ENCODE measurements at regions not wholly inside any gene's neighbourhood (a gene's known extent, or its start where the extent isn't known, plus 50 kb on each side); places are given as distances from the start of the nearest gene placed in this dataset.

- Histone ChIP-seq H3K27me3 (ENCODE audit: control insufficient read depth, insufficient read depth, low read length) (no peaks in the 10 kb centered on the region), H3K36me3 (ENCODE audit: control insufficient read depth, insufficient read depth, low read length) (no peaks in the 10 kb centered on the region), H3K27ac (ENCODE audit: low read length) (no peak overlapping the region), H3K4me3 (ENCODE audit: low read length) (no peak overlapping the region), H3K9me3 (ENCODE audit: control insufficient read depth, insufficient read depth, low read length) (no peaks in the 10 kb centered on the region), H3K4me1 (ENCODE audit: control insufficient read depth, insufficient read depth, low read length) (no peaks in the 10 kb centered on the region)
- intact Hi-C loops (cut with micrococcal nuclease), result no loop called here
- 29% methylated on average over 1 of the region's 1 CpG for WGBS (ENCODE audit: insufficient coverage)
- peaks cover 10 to 17% of the 10 kb centered on the region in 2 donors for H3K9me3 Mint-ChIP-seq
- H3K4me1 Mint-ChIP-seq, result no peaks in the 10 kb centered on the region
- H3K36me3 Mint-ChIP-seq, result peaks cover 5% of the 10 kb centered on the region
- ATAC-seq (no peak), DNase-seq (no peak)
- no peaks in the 10 kb centered on the region for H3K27me3 Mint-ChIP-seq (ENCODE audit: low read depth in 2 of 2)
- H3K4me3 Mint-ChIP-seq, result no peak overlapping the region
- no peak for TF ChIP-seq CTCF (IDR thresholded peaks at IDR 0.05)
- H3K27ac Mint-ChIP-seq, result no peak overlapping the region
These were observed 1019.6 kb upstream of the PIK3C3 start for GRCh38 chr18:40935423-40935822.

DNA sequence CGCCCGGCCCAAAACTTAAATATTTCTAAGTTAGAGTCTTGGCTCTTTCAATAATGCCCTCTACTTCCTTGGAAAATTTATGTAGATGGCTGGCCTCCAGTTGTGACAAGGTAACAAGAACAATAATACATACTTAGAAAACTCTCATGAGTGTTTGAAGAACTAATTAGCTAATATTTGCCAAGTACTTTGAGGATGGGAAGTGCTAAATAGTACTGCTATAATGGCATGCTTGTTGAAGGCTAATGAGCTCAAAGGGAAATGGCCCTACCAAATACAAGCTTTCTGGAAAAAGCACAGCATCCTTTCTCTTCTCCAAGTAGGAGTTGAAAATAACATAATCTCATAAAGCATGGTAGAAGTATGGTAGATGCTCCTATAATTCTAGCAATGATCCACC, 1022.2 kb upstream of the PIK3C3 start:
- no peaks in the 10 kb centered on the region for H3K27me3 ChIP-seq (ENCODE audit: control insufficient read depth, insufficient read depth, low read length)
- no peaks in the 10 kb centered on the region for H3K9me3 ChIP-seq (ENCODE audit: control insufficient read depth, insufficient read depth, low read length)
- Mint-ChIP-seq H3K9me3 (peaks cover 6 to 17% of the 10 kb centered on the region in 2 donors), H3K27ac (no peak overlapping the region), H3K27me3 (ENCODE audit: low read depth in 2 of 2) (no peaks in the 10 kb centered on the region), H3K36me3 (peaks cover 5% of the 10 kb centered on the region), H3K4me1 (no peaks in the 10 kb centered on the region), H3K4me3 (no peak overlapping the region)
- no peak for ATAC-seq
- H3K27ac ChIP-seq (ENCODE audit: low read length), result no peak overlapping the region
- no peaks in the 10 kb centered on the region for H3K4me1 ChIP-seq (ENCODE audit: control insufficient read depth, insufficient read depth, low read length)
- 80% methylated on average over 2 of the region's 2 CpGs for WGBS (ENCODE audit: insufficient coverage)
- intact Hi-C loops (cut with micrococcal nuclease), result no loop called here
- H3K36me3 ChIP-seq (ENCODE audit: control insufficient read depth, insufficient read depth, low read length), result no peaks in the 10 kb centered on the region
- no peak overlapping the region for H3K4me3 ChIP-seq (ENCODE audit: low read length)
- no peak for TF ChIP-seq CTCF (IDR thresholded peaks at IDR 0.05)
- DNase-seq, result no peak

GRCh38 chr18:40930211-40930882, 1024.7 kb upstream of the PIK3C3 start:
- Histone ChIP-seq H3K4me3 (ENCODE audit: low read length) (no peak overlapping the region), H3K4me1 (ENCODE audit: control insufficient read depth, insufficient read depth, low read length) (no peaks in the 10 kb centered on the region), H3K27me3 (ENCODE audit: control insufficient read depth, insufficient read depth, low read length) (no peaks in the 10 kb centered on the region), H3K36me3 (ENCODE audit: control insufficient read depth, insufficient read depth, low read length) (no peaks in the 10 kb centered on the region), H3K9me3 (ENCODE audit: control insufficient read depth, insufficient read depth, low read length) (no peaks in the 10 kb centered on the region), H3K27ac (ENCODE audit: low read length) (no peak overlapping the region)
- H3K9me3 Mint-ChIP-seq, result peaks cover 7 to 9% of the 10 kb centered on the region in 2 donors
- H3K36me3 Mint-ChIP-seq, result peaks cover 5% of the 10 kb centered on the region
- no peak for ATAC-seq
- no peaks in the 10 kb centered on the region for H3K27me3 Mint-ChIP-seq (ENCODE audit: low read depth in 2 of 2)
- no peak overlapping the region for H3K27ac Mint-ChIP-seq
- TF ChIP-seq CTCF (IDR thresholded peaks at IDR 0.05), result no peak
- intact Hi-C loops (cut with micrococcal nuclease), result no loop called here
- H3K4me3 Mint-ChIP-seq, result no peak overlapping the region
- no peak for DNase-seq
- no peaks in the 10 kb centered on the region for H3K4me1 Mint-ChIP-seq
- 92% methylated on average over 3 of the region's 5 CpGs for WGBS (ENCODE audit: insufficient coverage)

DNA sequence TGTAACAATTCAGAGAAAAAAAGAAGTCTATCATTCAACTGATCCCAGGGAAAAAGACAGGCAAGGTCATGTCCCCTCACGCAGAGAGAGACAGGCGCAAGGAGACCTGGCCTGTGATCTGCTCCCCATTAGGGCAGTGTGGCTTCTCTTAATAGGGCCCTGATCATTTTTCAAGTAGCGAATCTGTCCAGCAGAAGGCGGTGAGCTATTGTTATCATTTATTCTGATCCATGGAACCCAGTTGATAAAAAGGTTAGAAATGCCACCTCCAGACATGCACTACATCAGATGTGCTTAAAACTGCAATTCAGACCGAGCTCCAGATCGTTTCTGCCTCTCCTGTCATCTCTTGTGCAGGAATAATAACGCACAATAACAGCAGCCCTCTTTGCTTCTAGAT, 1025.6 kb upstream of the PIK3C3 start:
- Histone ChIP-seq H3K27ac (ENCODE audit: low read length) (no peak overlapping the region), H3K4me1 (ENCODE audit: control insufficient read depth, insufficient read depth, low read length) (no peaks in the 10 kb centered on the region), H3K9me3 (ENCODE audit: control insufficient read depth, insufficient read depth, low read length) (no peaks in the 10 kb centered on the region), H3K36me3 (ENCODE audit: control insufficient read depth, insufficient read depth, low read length) (no peaks in the 10 kb centered on the region), H3K4me3 (ENCODE audit: low read length) (no peak overlapping the region), H3K27me3 (ENCODE audit: control insufficient read depth, insufficient read depth, low read length) (no peaks in the 10 kb centered on the region)
- no peak for DNase-seq
- no peaks in the 10 kb centered on the region for H3K36me3 Mint-ChIP-seq
- H3K9me3 Mint-ChIP-seq, result peaks cover 7 to 11% of the 10 kb centered on the region in 2 donors
- ATAC-seq, result no peak
- no peaks in the 10 kb centered on the region for H3K4me1 Mint-ChIP-seq
- WGBS (ENCODE audit: insufficient coverage), result 88% methylated on average over 6 of the region's 7 CpGs
- no peak for TF ChIP-seq CTCF (IDR thresholded peaks at IDR 0.05)
- no peak overlapping the region for H3K4me3 Mint-ChIP-seq
- no peak overlapping the region for H3K27ac Mint-ChIP-seq
- intact Hi-C loops (cut with micrococcal nuclease), result no loop called here
- no peaks in the 10 kb centered on the region for H3K27me3 Mint-ChIP-seq (ENCODE audit: low read depth in 2 of 2)
